ENCODE measurements at regions not wholly inside any gene's neighbourhood (a gene's known extent, or its start where the extent isn't known, plus 50 kb on each side); places are given as distances from the start of the nearest gene placed in this dataset.

DNA sequence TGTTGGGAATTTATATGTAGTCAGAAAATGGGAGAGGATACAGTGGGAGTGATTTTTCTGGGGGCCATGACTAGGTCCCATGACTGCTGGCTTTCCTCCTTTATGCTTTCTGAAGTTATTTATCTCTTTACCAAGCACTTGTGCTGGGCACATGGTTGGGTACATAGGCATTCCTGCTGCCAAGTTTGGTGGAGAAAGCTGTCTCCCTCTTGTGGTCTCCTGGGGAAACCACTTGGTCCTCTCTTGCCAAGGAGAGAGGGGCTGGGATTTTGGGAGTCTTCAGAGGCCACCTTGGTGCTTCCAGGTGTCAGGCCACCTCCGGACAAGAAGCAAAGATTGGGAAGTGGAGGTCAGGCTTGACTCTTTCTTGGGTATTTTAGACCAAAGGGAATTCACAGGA is 120.2 kb upstream of the KCNE2 start:
- H3K36me3 Mint-ChIP-seq: peaks cover 4% of the 10 kb centered on the region
- H3K27me3 Mint-ChIP-seq: no peaks in the 10 kb centered on the region
- no peaks in the 10 kb centered on the region for H3K4me1 Mint-ChIP-seq
- H3K4me3 Mint-ChIP-seq: no peak overlapping the region
- no peak overlapping the region for H3K27ac Mint-ChIP-seq
- no peaks in the 10 kb centered on the region for H3K9me3 Mint-ChIP-seq

DNA sequence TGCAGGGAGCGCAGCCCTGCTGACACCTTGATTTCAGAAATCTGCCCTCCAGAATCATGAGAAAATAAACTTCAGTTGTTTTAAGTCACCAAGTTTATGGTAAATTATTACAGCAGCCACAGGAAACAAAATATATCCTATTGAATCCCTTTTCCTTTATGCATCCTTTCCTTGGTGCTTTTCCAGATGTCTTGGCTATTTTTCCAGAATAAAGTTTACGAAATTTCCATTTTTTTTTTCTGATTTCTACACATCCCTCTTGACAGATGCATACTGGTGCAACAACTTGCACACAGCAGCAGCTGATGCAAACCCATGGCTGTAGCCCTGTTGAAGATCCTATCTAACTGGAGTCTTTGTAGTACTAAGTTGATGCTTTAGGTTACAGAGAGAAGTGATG is 111.1 kb upstream of the KCNE2 start:
- Mint-ChIP-seq H3K36me3 (peaks cover 10% of the 10 kb centered on the region), H3K9me3 (peaks cover 24% of the 10 kb centered on the region), H3K4me1 (no peaks in the 10 kb centered on the region), H3K27me3 (peaks cover 2% of the 10 kb centered on the region), H3K27ac (no peak overlapping the region), H3K4me3 (no peak overlapping the region)

DNA sequence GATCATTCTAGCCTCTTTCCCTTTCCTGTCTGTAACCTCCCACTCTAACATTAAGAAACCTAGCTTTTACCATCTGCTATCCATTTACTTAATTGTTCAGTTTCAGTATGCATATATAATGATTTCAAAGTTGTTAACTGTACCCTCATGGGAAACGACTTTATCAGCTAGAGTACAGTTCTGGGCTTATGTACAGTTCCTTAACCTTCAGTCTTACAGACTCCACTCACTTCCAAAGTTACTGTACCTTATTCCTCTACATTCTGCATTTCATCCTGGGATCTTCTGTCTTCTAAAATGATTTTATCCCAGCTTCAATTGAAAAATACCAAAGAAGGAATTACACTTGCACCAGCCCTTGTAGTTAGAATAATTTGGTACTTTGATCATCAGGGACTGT is 108.7 kb upstream of the KCNE2 start:
- Mint-ChIP-seq H3K27ac (no peak overlapping the region), H3K36me3 (peaks cover 10% of the 10 kb centered on the region), H3K4me1 (no peaks in the 10 kb centered on the region), H3K9me3 (peaks cover 29% of the 10 kb centered on the region), H3K27me3 (peaks cover 2% of the 10 kb centered on the region), H3K4me3 (no peak overlapping the region)

DNA sequence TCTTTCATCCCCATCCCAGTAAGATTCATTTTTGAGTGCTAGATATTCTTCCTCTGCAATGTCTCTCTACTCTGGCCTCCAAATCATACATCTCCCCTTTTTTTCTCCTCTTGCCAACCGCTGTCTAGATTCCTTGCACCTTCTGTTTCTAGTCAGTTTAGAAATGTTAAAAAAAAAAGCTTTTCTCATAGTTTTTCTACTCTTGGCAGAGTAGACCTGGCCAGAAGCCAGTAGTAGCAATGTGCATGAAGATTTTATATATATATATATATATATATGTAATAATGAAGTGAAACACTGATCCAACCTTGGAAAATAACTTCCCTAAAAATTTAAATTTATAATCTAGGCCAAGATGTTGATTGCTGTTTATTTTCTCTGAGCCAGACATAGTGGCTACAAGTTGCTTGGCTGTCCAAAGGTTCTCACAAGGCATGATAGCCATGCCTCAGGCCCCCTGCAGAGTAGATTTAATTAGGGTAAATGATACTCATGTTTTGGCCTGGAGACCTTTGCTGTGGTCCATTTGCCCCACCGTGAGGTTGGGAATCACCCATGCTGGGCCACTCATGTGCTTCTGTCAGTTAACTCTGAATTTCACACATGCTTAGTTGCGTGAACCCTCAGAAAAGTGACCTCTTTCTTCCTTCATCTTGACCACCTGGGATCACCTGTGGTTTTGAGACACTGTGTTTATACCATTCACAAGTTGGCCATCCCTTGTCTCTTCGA is 103.4 kb upstream of the KCNE2 start:
- H3K27ac Mint-ChIP-seq: no peak overlapping the region
- peaks cover 11% of the 10 kb centered on the region for H3K36me3 Mint-ChIP-seq
- peaks cover 21% of the 10 kb centered on the region for H3K9me3 Mint-ChIP-seq
- H3K27me3 Mint-ChIP-seq: peaks cover 2% of the 10 kb centered on the region
- H3K4me1 Mint-ChIP-seq: no peaks in the 10 kb centered on the region
- H3K4me3 Mint-ChIP-seq: no peak overlapping the region

DNA sequence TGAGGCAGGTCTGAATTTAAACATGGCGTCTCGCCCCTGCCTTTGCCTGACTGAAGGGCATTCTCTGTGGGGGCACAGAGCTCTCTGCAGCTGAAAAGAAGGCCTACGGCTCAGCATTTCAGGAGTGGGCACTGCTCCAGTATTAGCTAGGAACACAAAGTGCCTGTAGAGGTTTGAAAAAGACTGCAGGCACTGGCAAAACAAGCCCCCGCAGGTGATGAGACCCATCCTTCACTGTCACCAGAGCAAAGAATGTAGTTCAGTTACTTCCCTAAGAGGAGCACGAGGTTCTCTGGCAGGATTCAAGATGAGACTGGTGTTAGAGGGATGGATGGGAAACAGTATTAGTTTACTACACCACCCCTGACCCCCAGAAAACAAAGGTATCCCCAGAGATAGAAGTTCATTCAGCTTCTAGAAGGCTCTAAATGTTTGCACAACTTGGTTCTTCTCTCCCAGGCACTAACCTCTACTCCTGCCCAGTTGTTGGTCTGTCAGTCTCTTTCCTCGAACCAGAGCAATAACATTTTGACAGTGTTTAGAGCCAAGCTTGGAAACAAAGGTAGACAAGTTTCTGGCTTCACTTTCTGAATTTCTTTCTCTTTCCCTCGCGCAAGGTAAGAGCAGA is 101.9 kb upstream of the KCNE2 start:
- peaks cover 2% of the 10 kb centered on the region for H3K27me3 Mint-ChIP-seq
- H3K27ac Mint-ChIP-seq: no peak overlapping the region
- H3K4me3 Mint-ChIP-seq: no peak overlapping the region
- peaks cover 9% of the 10 kb centered on the region for H3K36me3 Mint-ChIP-seq
- H3K9me3 Mint-ChIP-seq: peaks cover 17% of the 10 kb centered on the region
- no peaks in the 10 kb centered on the region for H3K4me1 Mint-ChIP-seq

DNA sequence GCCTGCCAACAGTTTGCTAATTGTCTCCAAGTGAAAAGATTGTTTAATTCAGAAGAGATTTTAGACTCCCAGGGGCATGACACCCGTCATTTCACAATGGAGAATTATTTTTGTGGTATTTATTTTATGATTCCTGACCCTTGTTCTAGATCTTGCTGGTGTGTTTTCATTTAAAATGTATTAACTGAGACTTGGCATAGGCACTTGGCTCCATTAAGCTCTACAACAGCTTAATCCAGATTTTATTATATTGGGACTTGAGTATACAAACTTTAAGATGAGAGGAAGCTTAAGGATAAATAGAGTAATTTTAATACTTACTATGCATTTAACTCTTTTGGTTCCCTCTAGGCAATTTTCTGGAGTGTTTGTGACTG is 101.3 kb upstream of the KCNE2 start:
- Mint-ChIP-seq H3K27me3 (peaks cover 1% of the 10 kb centered on the region), H3K4me3 (no peak overlapping the region), H3K36me3 (peaks cover 8% of the 10 kb centered on the region), H3K27ac (no peak overlapping the region), H3K4me1 (no peaks in the 10 kb centered on the region), H3K9me3 (peaks cover 12% of the 10 kb centered on the region)

DNA sequence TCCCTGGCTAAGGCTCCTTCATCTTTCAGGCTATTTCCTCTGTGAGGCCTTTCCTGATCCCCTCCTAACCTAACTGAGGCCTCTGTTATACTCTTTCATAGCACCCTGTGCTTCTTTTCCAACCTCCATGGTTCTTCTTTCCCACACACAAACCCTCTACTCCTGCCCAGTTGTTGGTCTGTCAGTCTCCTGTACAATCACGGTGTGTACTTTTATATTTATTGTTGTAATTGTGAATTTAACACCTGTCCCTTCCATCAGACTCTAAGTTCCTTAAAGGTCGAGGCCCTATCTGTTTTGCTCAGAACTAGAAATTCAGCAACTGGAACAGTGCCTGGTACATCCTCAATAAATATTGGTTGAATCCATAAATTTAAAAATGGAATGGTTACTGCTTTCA is 100.2 kb upstream of the KCNE2 start:
- H3K4me1 Mint-ChIP-seq: no peaks in the 10 kb centered on the region
- H3K27ac Mint-ChIP-seq: no peak overlapping the region
- no peak overlapping the region for H3K4me3 Mint-ChIP-seq
- H3K36me3 Mint-ChIP-seq: peaks cover 8% of the 10 kb centered on the region
- H3K9me3 Mint-ChIP-seq: peaks cover 9% of the 10 kb centered on the region
- no peaks in the 10 kb centered on the region for H3K27me3 Mint-ChIP-seq

DNA sequence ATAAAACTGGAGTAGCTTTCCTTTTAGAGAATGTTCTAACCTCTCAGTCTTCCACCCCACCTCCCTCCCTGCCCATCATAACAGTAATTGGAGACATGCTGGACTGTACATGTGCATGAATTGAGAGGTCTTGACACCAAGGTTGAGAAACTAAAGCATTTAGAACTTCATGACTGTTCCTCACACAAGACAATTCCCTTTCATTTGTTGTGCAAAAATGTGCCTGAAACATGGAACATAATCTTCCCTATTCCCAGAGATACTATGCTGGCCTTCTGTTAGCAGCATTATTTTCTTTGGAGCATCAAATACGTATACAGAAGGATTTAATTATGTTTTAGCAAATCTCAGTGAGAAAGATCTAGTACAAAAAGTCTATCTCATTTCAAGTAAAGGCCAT is 97.5 kb upstream of the KCNE2 start:
- Mint-ChIP-seq H3K4me3 (no peak overlapping the region), H3K4me1 (no peaks in the 10 kb centered on the region), H3K27ac (no peak overlapping the region), H3K27me3 (no peaks in the 10 kb centered on the region), H3K9me3 (peaks cover 5% of the 10 kb centered on the region), H3K36me3 (peaks cover 8% of the 10 kb centered on the region)

DNA sequence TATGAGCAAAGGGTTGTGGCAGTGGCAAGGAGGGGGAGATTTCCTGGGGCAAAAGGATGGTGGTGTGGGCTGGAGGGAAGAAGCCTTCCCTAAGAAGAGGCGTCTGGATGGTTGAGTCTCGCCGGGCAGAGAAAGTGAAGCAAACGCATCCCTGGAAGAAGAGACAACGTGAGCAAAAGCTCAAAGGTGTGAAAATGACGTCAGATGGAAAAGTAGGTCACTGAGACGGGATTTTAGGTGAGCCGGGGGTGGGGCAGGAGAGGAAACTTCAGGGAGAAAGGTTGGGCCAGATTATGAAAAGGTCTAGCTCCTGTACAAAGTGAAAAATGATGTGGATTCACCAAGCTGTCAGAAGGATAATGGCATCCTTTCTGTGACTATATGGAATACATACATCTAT is 95.3 kb upstream of the KCNE2 start:
- Mint-ChIP-seq H3K27ac (no peak overlapping the region), H3K4me3 (no peak overlapping the region), H3K36me3 (peaks cover 4% of the 10 kb centered on the region), H3K4me1 (no peaks in the 10 kb centered on the region), H3K27me3 (no peaks in the 10 kb centered on the region), H3K9me3 (peaks cover 4% of the 10 kb centered on the region)

DNA sequence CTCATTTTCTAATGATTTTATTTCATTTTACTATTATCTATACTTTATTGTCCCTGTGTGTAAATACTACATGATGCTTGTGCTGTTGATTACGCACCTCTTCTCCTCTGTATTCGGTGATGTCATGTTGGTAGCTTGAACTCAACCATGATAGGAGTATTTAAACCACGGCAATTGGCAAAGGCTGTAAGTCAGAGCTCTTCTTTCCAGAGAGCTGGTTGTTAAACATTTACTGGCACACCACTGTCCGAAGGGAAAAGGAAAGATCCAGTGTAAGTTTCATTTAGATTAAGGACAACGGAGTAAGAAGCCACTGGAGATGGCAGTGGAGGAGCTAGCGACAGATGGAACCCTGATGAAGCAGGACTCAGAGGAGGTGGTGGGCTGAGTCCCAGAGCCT is 93.4 kb upstream of the KCNE2 start:
- H3K4me3 Mint-ChIP-seq: no peak overlapping the region
- no peaks in the 10 kb centered on the region for H3K36me3 Mint-ChIP-seq
- no peaks in the 10 kb centered on the region for H3K4me1 Mint-ChIP-seq
- H3K27ac Mint-ChIP-seq: no peak overlapping the region
- H3K27me3 Mint-ChIP-seq: no peaks in the 10 kb centered on the region
- no peaks in the 10 kb centered on the region for H3K9me3 Mint-ChIP-seq

DNA sequence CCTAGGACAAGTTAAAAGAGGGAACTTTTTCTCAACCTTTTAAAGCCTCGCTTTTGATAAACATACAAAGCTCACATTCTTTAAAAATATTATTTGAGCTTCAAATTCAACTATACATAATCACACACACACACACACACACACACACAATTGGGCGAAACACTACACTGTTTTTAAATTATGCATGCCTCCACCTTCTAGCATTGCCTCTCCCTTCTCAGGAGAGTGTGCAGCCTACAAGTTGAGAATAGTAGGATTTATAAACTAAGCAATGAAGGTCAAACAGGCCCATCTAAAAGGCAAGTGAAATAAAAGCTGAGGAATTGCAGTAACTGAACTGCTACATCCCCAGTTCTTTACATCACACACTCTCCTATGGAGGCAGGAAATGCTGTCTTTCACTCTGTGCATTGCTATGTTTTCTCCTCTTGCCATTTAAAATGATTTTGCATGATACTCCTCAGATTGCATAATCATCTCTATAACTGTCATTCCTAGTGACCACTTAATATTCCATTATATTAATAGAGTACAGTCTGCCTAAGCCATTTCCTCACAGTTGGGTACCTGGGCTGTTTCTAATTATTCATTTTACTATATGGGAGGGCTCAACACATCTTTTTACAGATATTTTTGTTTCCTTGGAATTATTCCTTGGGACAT is 92.5 kb upstream of the KCNE2 start:
- H3K4me3 Mint-ChIP-seq: no peak overlapping the region
- no peaks in the 10 kb centered on the region for H3K36me3 Mint-ChIP-seq
- no peak overlapping the region for H3K27ac Mint-ChIP-seq
- H3K27me3 Mint-ChIP-seq: no peaks in the 10 kb centered on the region
- H3K4me1 Mint-ChIP-seq: no peaks in the 10 kb centered on the region
- no peaks in the 10 kb centered on the region for H3K9me3 Mint-ChIP-seq

DNA sequence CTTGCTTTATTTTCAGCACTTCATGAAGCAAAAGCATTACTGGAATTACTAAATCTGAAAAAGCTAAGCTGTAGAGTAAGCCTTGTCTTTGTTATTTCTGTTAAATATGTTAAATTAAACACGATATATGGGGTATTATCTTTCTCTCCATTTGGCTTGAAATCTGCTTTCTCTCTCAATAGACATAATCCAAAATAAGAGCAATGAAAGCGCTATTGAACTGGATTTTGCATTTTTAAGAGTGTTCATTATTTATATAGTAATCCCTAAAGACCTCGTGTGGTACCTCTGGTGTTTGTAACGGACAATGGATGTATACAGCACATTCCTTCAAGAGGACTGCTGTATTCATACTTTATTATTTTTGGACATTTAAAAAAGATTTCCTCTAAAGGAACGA is 91.5 kb upstream of the KCNE2 start:
- Mint-ChIP-seq H3K36me3 (no peaks in the 10 kb centered on the region), H3K4me1 (no peaks in the 10 kb centered on the region), H3K4me3 (no peak overlapping the region), H3K9me3 (no peaks in the 10 kb centered on the region), H3K27ac (no peak overlapping the region), H3K27me3 (peaks cover 2% of the 10 kb centered on the region)

DNA sequence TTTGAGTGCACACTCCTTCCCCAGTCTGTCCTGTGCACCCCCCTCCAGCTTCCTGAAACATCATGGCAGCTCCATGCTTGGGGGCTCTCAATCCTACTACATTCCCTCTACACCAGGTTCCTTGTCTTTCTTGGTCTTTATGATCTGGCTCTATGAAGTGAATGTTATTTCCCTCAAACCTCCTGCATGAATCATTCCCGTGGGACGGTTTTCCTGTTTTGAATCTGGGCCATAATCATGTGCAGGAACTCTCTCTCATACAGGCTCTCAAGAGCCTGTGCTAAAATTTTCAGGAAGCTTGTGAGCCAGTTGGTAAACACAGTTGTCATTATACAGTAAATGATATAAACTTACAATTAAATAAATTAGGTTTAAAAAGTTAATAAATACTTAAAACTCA is 89.8 kb upstream of the KCNE2 start:
- Mint-ChIP-seq H3K4me3 (no peak overlapping the region), H3K9me3 (no peaks in the 10 kb centered on the region), H3K27me3 (peaks cover 2% of the 10 kb centered on the region), H3K27ac (no peak overlapping the region), H3K36me3 (no peaks in the 10 kb centered on the region), H3K4me1 (no peaks in the 10 kb centered on the region)

DNA sequence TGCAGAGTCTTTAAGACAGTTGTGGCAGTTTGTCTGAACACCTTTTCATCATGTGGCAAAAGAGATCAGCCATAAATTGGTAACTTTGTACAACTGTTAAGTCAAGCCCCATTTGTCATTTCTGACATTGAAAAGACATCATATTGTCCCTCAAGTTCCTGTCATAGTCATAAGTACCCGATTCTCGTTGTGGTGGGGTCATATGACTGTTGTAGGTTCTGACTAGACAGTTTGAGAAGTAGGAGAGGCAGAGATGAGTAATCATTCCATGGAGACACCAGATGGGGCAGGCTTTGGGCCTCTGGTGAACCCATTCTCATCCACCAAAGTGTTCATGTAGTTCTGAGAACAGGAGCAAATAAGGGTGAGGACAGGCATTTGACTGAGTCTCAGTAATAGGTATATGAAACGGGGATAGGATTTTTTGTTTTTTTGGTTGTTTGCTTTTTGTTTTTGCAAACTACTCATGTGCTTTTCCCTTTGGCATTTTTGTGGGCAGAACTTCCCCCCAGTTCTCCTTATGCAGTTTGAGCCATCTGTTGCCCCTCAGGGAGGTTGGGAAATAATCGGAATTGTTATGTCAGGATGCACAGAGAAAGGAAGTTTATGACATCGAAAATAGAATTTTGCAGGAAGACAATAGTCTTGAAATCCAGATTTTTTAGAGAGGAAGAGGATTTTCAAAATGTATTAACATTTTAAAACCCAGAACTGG is 86.9 kb upstream of the KCNE2 start:
- no peak overlapping the region for H3K27ac Mint-ChIP-seq
- no peaks in the 10 kb centered on the region for H3K36me3 Mint-ChIP-seq
- H3K9me3 Mint-ChIP-seq: no peaks in the 10 kb centered on the region
- peaks cover 2% of the 10 kb centered on the region for H3K27me3 Mint-ChIP-seq
- H3K4me3 Mint-ChIP-seq: no peak overlapping the region
- no peaks in the 10 kb centered on the region for H3K4me1 Mint-ChIP-seq

DNA sequence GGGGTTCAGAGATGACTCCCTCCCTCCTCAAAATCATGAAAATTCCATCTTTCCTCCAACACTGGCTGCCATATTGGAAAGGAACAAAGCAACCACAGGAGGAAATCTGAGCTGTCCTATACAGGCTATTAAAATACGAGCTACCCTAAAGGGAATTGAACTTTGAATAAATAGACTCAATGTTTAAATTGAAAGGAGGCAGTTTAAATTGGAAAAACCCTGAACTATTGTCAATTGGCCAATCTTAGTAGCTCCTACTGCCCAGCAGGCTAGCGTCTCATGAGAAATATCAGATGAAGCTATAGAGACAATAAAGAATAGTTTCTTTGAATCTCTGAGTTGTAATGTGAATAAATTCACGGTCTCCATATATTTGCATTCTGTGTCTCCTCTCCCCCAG is 85.4 kb upstream of the KCNE2 start:
- H3K4me3 Mint-ChIP-seq: no peak overlapping the region
- H3K27ac Mint-ChIP-seq: no peak overlapping the region
- H3K27me3 Mint-ChIP-seq: peaks cover 2% of the 10 kb centered on the region
- H3K4me1 Mint-ChIP-seq: no peaks in the 10 kb centered on the region
- H3K36me3 Mint-ChIP-seq: no peaks in the 10 kb centered on the region
- no peaks in the 10 kb centered on the region for H3K9me3 Mint-ChIP-seq

DNA sequence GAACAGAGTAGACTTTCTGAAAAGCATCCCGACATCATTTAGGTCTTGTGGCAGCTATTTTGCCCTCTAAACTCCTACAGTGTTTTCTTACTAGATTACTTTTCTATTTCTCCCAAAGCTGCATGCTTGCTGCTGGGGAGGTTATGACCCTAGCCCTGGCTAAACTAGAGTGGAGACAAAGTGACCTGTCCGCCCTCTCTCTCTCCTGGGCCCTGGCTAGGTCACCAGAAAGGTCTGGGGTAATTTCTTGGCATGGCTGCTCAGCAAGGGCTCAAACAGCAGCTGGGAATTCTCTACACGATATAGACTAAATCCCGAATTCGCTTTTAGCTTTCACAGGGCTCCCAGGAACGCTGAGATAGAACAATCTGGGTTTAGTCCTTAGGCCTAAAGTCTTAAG is 84.5 kb upstream of the KCNE2 start:
- Mint-ChIP-seq H3K27ac (no peak overlapping the region), H3K4me3 (no peak overlapping the region), H3K9me3 (no peaks in the 10 kb centered on the region), H3K27me3 (peaks cover 2% of the 10 kb centered on the region), H3K36me3 (no peaks in the 10 kb centered on the region), H3K4me1 (no peaks in the 10 kb centered on the region)

All from activated naive CD4-positive, alpha-beta T cell treated with anti-CD3 and anti-CD28 coated beads, Interleukin-2, amount 50 U/mL, for 24 hours (primary cell).